Activated T-helper 2 cell treated with anti-CD3 and anti-CD28 coated beads, Interferon-gamma antibody, Interleukin-2, Interleukin-4, amounts not matched to agents 10 μg/mL and 5 μg/mL and 100 μg/mL, durations not matched to agents 14 hours and 24 hours and 36 hours (primary cell): ENCODE measurements at regions not wholly inside any gene's neighbourhood (a gene's known extent, or its start where the extent isn't known, plus 50 kb on each side); places are given as distances from the start of the nearest gene placed in this dataset.
"Not testable (repeated sequence)": the region's sequence is repeated elsewhere in the genome, so short reads cannot be mapped to it uniquely, and the experiment has no call there.

Source experiments
- DNase-seq: peaks from one replicate; pipeline ENCODE4 v3.0.0; 2021; ENCODE audit warnings: low spot score
- H3K27ac Mint-ChIP-seq: one replicate; pipeline ENCODE4 v1.8.0; 2021; ENCODE audit warnings: mixed read lengths
- H3K27me3 Mint-ChIP-seq: one replicate; pipeline ENCODE4 v1.8.0; 2021; ENCODE audit warnings: low read depth, mixed read lengths
- H3K36me3 Mint-ChIP-seq: one replicate; pipeline ENCODE4 v1.8.0; 2021; ENCODE audit warnings: low read depth, mixed read lengths
- H3K4me1 Mint-ChIP-seq: one replicate; pipeline ENCODE4 v1.8.0; 2021; ENCODE audit warnings: low read depth, mixed read lengths
- H3K4me3 Mint-ChIP-seq: one replicate; pipeline ENCODE4 v1.8.0; 2021; ENCODE audit warnings: low read depth, mild to moderate bottlenecking, moderate library complexity, mixed read lengths
- H3K9me3 Mint-ChIP-seq: one replicate; pipeline ENCODE4 v1.8.0; 2021; ENCODE audit warnings: mixed read lengths
- intact Hi-C: fragments of 100-400 bp; cut with micrococcal nuclease; formaldehyde crosslinking; loops from one replicate; pipeline ENCODE4 v1.15.1; 2023

DNA sequence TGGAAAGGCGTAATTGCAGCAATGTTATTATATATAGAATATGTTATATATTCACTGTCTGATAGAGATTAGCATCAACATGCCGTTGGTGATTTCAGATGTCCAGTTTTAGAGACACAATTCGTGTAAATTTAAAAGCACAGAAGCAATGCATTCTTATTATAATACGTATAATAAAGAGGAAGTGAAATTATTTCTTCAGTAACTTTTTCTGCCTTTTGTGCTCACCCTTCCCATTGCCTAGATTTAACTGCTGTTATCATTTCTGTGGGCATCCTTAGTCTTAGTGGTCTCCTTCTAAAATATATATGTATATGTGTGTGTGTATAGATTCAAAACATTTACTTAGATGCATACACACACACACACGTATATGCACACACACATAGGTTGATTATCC, 592.5 kb upstream of the GOLIM4 start:
- Mint-ChIP-seq H3K27me3 (no peaks in the 10 kb centered on the region), H3K9me3 (no peaks in the 10 kb centered on the region), H3K4me1 (no peaks in the 10 kb centered on the region), H3K36me3 (no peaks in the 10 kb centered on the region), H3K4me3 (no peak overlapping the region), H3K27ac (no peak overlapping the region)
- no peak for DNase-seq
- intact Hi-C loops = no loop called here

DNA sequence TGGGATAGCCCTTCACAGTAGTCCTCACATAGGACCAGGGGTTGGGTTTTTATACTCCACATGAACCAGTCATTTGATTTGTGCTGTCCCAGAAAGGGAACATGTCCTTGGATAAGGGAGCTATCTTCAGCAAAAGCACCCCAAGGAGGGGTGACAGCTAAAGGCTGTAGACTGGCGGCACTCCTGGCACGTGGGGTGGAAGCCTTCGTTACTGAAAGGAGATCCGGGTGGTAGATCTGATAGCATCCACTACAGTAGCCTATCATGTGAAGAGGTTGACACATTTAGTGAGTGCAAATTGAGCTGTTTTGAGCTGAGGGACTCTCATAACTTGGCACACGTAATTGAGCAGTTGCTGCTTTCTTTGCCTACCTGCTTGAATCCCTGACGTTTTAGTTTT, 588.8 kb upstream of the GOLIM4 start:
- no peak for DNase-seq
- Mint-ChIP-seq H3K9me3 (no peaks in the 10 kb centered on the region), H3K36me3 (no peaks in the 10 kb centered on the region), H3K27me3 (no peaks in the 10 kb centered on the region), H3K4me3 (no peak overlapping the region), H3K27ac (no peak overlapping the region), H3K4me1 (no peaks in the 10 kb centered on the region)
- intact Hi-C loops = no loop called here

DNA sequence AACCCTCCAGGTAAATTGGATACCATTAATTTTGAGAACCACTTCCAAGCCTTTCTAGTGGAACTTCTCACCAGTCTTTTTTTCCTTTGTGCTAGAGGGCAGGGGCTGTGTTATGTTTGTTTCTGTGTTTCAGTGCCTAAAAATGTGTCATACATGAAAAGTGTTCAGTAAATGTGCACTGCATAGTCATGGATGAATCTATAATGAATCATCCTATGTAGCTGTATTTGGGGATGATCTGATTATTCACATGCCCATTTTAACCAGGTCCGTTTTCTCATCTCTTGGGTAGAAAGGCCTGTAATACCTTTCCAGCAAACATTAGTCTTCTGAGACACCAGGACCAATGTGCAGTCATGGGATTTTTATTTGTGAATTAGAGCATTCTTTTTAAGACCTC, 583.0 kb upstream of the GOLIM4 start:
- no peaks in the 10 kb centered on the region for H3K27me3 Mint-ChIP-seq
- H3K4me1 Mint-ChIP-seq = no peaks in the 10 kb centered on the region
- DNase-seq = no peak
- no peak overlapping the region for H3K4me3 Mint-ChIP-seq
- no peak overlapping the region for H3K27ac Mint-ChIP-seq
- no peaks in the 10 kb centered on the region for H3K36me3 Mint-ChIP-seq
- H3K9me3 Mint-ChIP-seq = no peaks in the 10 kb centered on the region
- intact Hi-C loops = no loop called here

DNA sequence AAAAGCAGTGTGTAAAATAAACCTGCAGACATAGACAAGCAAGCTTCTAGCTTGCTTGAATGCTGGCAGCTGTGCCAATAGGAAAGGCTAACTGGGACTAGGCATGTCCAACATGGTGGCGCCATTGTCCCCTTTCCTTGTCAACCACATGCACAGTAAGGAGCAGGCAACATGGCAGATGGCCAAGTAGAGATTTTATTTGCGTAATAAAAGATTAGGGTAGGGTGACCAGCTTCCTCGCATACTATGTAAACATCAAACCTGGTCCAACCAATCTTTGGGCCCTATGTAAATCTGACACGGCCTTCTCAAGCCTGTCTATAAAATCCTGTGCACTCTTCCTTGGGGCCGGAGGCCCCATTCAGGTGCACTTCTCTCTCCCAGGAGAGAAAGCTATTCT, 575.4 kb upstream of the GOLIM4 start:
- no peak overlapping the region for H3K27ac Mint-ChIP-seq

DNA sequence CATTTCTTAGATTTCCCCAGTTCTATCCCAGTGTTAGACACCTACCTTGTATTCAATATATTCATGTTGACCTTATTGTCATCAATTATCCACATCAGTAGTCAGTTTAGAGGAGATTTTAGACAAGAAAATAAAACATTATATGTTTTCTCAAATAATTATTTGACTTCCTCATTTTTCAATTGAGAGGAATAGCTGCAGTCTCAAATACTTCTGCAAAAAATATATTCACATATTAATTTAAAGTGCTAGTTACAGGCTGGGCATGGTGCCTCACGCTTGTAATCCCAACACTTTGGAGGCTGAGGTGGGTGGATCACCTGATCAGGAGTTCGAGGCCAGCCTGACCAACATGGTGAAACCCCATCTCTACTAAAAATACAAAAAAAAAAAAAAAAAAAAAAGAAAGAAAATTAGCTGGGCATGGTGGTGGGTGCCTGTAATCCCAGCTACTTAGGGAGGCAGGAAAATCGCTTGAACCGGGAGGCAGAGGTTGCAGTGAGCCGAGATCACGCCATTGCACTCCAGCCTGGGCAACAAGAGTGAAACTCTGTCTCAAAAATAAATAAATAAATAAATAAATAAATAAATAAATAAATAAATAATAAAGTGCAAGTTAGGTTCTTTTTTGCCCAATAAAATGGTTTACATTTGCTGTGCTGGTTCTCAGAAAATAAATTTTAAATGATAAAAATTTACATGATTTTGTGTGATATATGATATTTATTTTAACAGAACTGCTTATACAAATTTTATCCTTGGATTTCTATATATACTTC, 565.3 kb upstream of the GOLIM4 start:
- H3K36me3 Mint-ChIP-seq, DNase-seq, H3K27ac Mint-ChIP-seq, H3K4me3 Mint-ChIP-seq, intact Hi-C loops, H3K27me3 Mint-ChIP-seq, H3K4me1 Mint-ChIP-seq, H3K9me3 Mint-ChIP-seq: not testable (repeated sequence)

More for the DNA sequence above, 575.4 kb upstream of the GOLIM4 start:
- DNase-seq = no peak
- no peak overlapping the region for H3K4me3 Mint-ChIP-seq
- H3K9me3 Mint-ChIP-seq = no peaks in the 10 kb centered on the region
- no peaks in the 10 kb centered on the region for H3K36me3 Mint-ChIP-seq
- intact Hi-C loops = no loop called here
- no peaks in the 10 kb centered on the region for H3K27me3 Mint-ChIP-seq
- H3K4me1 Mint-ChIP-seq = no peaks in the 10 kb centered on the region

DNA sequence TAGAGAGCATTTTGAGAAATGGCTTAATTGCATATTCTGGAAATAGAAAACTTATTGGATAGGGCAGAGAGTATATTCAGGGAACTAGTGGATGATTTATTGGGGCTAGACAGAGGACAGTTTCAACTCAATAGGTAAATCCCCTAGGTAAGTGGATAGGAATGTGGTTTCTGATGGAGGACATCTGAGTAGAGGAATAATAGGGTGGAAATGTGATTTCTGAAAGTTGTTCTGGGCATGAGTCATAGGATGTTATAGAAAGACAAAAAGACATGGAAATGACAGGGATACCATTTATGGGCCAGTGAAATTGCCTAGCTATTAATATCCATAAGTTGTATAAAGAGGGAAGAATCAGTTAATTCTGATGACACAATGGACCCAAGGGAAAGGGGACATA, 563.3 kb upstream of the GOLIM4 start:
- intact Hi-C loops = no loop called here
- Mint-ChIP-seq H3K27me3 (no peaks in the 10 kb centered on the region), H3K9me3 (no peaks in the 10 kb centered on the region), H3K27ac (no peak overlapping the region), H3K4me1 (no peaks in the 10 kb centered on the region), H3K36me3 (no peaks in the 10 kb centered on the region), H3K4me3 (no peak overlapping the region)
- no peak for DNase-seq

DNA sequence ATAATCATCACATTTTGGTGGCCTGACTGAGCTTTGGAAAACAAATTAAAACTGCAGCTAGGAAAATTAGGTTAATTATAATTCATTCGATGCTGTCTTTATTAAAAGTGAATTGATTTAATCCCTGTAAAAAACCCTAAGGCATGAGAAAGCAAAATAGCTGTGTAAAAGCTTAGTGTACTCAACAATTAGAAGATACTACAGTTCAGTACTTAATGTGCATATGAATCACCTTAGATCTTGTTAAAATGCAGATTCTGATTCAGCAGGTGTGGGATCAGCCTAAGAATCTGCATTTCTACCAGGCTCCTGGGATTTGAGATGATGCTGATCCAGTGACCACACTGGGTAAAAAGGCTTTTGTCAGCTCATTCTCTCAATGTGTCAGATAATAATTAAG, 559.9 kb upstream of the GOLIM4 start:
- no peaks in the 10 kb centered on the region for H3K9me3 Mint-ChIP-seq
- H3K27ac Mint-ChIP-seq = no peak overlapping the region
- no peaks in the 10 kb centered on the region for H3K36me3 Mint-ChIP-seq
- intact Hi-C loops = no loop called here
- H3K4me1 Mint-ChIP-seq = no peaks in the 10 kb centered on the region
- no peak for DNase-seq
- no peak overlapping the region for H3K4me3 Mint-ChIP-seq
- no peaks in the 10 kb centered on the region for H3K27me3 Mint-ChIP-seq

DNA sequence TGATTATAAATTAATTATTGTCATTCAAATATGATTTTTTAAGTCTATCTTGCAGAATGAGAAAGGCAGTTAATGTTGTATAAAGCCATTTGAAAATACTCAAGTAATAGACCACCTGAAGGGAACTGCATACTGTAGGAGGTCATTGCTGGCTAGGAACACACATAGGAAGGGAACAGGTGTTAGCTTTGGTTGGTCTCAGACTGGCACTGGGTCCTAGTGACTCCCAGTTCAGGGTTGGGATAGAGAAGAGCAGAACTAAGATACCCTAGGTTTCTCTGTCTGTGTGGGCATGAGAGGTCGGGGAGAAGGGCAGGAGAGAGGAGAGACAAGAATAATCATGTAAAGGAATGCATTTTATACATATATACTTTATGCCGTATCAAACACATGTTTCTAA, 559.0 kb upstream of the GOLIM4 start:
- DNase-seq = no peak
- no peak overlapping the region for H3K4me3 Mint-ChIP-seq
- no peaks in the 10 kb centered on the region for H3K27me3 Mint-ChIP-seq
- no peak overlapping the region for H3K27ac Mint-ChIP-seq
- H3K4me1 Mint-ChIP-seq = no peaks in the 10 kb centered on the region
- no peaks in the 10 kb centered on the region for H3K36me3 Mint-ChIP-seq
- no peaks in the 10 kb centered on the region for H3K9me3 Mint-ChIP-seq
- intact Hi-C loops = no loop called here

DNA sequence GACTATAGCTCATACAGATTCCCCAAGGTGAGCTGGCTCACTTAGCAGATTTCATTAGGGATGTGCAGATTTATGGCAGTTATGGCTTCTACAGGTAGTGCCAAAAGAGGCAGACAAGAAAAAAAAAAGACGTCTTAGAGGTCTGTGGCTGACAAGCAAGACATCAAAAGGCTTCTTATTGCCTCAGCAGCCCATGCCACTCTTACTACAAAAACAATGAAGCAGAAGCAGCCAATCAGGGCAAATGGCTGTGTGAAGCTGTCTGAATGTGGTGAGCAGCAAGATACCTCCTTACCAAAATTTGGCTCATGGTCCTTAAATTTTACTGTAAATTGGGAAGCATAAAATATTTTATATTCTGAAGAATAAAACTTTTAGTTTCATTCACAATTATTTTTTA, 557.5 kb upstream of the GOLIM4 start:
- intact Hi-C loops = no loop called here
- H3K4me1 Mint-ChIP-seq = no peaks in the 10 kb centered on the region
- no peak overlapping the region for H3K27ac Mint-ChIP-seq
- no peaks in the 10 kb centered on the region for H3K36me3 Mint-ChIP-seq
- no peak overlapping the region for H3K4me3 Mint-ChIP-seq
- no peaks in the 10 kb centered on the region for H3K9me3 Mint-ChIP-seq
- DNase-seq = no peak
- H3K27me3 Mint-ChIP-seq = no peaks in the 10 kb centered on the region

DNA sequence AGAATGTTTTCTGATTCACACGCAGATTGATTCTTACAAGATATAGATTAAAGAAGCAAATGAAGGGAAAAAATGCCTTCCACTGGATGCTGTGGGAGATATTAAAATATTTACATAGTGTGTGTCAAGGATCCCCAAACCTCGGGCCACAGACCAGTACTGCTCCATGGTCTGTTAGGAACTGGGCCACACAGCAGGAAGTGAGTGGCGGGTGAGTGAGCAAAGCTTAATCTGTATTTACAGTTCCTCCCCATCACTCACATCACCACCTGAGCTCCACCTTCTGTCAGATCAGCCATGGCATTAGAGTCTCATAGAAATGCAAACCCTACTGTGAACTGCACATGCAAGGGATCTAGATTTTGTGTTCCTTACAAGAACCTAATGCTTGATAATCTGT, 552.6 kb upstream of the GOLIM4 start:
- no peaks in the 10 kb centered on the region for H3K9me3 Mint-ChIP-seq
- H3K36me3 Mint-ChIP-seq = no peaks in the 10 kb centered on the region
- no peaks in the 10 kb centered on the region for H3K4me1 Mint-ChIP-seq
- intact Hi-C loops = no loop called here
- H3K27me3 Mint-ChIP-seq = no peaks in the 10 kb centered on the region
- H3K4me3 Mint-ChIP-seq = no peak overlapping the region
- DNase-seq = no peak
- no peak overlapping the region for H3K27ac Mint-ChIP-seq

DNA sequence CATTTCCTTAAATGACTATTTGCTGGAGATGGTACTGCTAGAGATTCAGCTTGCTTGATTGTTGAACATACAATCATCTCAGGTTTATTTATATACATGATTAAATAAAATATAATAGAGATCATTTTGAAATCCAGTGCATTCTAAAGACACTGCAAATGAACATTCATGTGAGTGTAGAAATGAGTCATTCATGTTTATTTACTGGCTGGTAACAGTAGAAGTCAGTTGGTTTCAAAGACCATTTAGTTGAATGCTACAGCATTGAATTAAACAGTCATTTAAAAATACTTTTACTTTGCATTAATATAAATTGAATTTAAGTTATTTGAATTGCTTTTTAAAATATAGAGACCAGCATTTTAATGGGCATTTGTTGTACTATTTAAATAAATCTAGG, 551.9 kb upstream of the GOLIM4 start:
- no peak overlapping the region for H3K4me3 Mint-ChIP-seq
- no peak for DNase-seq
- no peaks in the 10 kb centered on the region for H3K4me1 Mint-ChIP-seq
- no peaks in the 10 kb centered on the region for H3K9me3 Mint-ChIP-seq
- no peaks in the 10 kb centered on the region for H3K27me3 Mint-ChIP-seq
- H3K36me3 Mint-ChIP-seq = no peaks in the 10 kb centered on the region
- intact Hi-C loops = no loop called here
- no peak overlapping the region for H3K27ac Mint-ChIP-seq

DNA sequence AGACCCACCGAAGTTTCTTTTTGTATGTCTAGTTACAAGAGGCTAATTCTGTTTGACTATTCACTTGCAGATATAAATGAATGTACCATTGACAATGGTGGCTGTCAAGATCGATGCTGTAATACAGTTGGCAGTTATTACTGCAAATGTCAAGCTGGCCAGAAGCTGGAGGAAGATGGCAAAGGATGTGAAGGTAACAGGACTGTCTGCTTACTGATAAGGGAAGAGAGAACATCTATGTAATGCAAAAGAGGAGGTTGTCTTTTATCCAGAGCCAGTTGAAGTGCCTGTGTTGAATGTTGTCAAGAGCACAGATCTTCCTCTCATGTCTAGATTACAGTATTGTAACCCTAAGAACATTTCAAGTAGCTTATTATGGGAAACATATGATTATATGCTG, 549.5 kb upstream of the GOLIM4 start:
- Mint-ChIP-seq H3K9me3 (no peaks in the 10 kb centered on the region), H3K4me1 (no peaks in the 10 kb centered on the region)
- intact Hi-C loops = no loop called here

DNA sequence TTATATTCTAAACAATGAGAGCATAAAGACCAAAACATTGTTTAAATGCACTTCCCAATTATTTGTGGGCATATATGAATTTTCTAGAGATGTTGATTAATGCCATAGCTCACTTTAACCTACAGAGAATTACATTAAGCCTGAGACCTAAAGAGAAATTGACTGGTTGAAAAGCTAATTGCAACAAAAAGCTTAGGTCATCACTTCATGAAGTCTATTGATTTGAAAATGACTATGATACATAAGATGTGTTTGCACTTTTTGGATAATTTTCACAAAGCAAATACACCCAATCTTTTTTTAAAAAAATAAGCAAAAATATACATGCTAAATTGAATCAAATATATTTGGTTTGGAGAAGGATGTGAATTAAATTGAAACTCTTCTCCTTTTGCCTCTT, 532.8 kb upstream of the GOLIM4 start:
- no peaks in the 10 kb centered on the region for H3K9me3 Mint-ChIP-seq
- H3K4me1 Mint-ChIP-seq = no peaks in the 10 kb centered on the region
- H3K4me3 Mint-ChIP-seq = no peak overlapping the region
- no peaks in the 10 kb centered on the region for H3K36me3 Mint-ChIP-seq
- no peak for DNase-seq
- H3K27me3 Mint-ChIP-seq = no peaks in the 10 kb centered on the region
- H3K27ac Mint-ChIP-seq = no peak overlapping the region
- intact Hi-C loops = no loop called here

More for the DNA sequence above, 549.5 kb upstream of the GOLIM4 start:
- Mint-ChIP-seq H3K4me3 (no peak overlapping the region), H3K36me3 (no peaks in the 10 kb centered on the region), H3K27me3 (no peaks in the 10 kb centered on the region), H3K27ac (no peak overlapping the region)
- no peak for DNase-seq

DNA sequence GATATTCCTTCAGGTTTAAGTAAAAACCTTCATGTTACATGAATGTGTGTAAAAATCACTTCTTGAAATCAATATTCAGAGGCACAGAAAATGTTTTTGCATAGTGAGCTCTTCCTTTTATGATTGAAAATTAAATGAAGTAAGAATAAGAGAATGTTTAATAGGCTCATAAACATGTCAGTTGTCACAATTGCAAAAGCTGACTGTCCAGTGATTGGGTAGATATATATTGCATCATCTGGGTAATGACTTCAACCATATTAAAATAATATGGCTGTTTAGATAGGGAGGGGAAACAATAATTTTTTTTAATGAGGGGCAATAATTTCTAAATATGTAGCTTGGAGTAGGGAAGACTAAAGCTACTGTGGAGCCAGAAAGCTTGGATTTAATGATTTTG, 529.8 kb upstream of the GOLIM4 start:
- no peaks in the 10 kb centered on the region for H3K27me3 Mint-ChIP-seq

More for the DNA sequence above, 529.8 kb upstream of the GOLIM4 start:
- no peaks in the 10 kb centered on the region for H3K9me3 Mint-ChIP-seq
- H3K36me3 Mint-ChIP-seq = no peaks in the 10 kb centered on the region
- H3K4me3 Mint-ChIP-seq = no peak overlapping the region
- no peaks in the 10 kb centered on the region for H3K4me1 Mint-ChIP-seq
- intact Hi-C loops = no loop called here
- DNase-seq = no peak
- no peak overlapping the region for H3K27ac Mint-ChIP-seq
